CD14-positive monocyte (primary cell): ENCODE measurements at regions not wholly inside any gene's neighbourhood (a gene's known extent, or its start where the extent isn't known, plus 50 kb on each side); places are given as distances from the start of the nearest gene placed in this dataset.
"Not testable (repeated sequence)": the region's sequence is repeated elsewhere in the genome, so short reads cannot be mapped to it uniquely, and the experiment has no call there.

Experiments
- DNase-seq, 3 donors: peaks; one replicate each; pipeline ENCODE4 v3.0.0-alpha.2; 2011 to 2022
- H2AFZ ChIP-seq: 2 replicates; pipeline ENCODE4 v1.6.0; 2012; ENCODE audit warnings: mild to moderate bottlenecking, low read depth, low read length, inconsistent platforms; ENCODE audit not compliant: insufficient read depth, poor library complexity, severe bottlenecking
- H3K27ac ChIP-seq, 2 donors: 1 replicate in 1 of 2; 2 replicates in 1 of 2; pipeline ENCODE4 v1.5.1; 2012 to 2013; ENCODE audit warnings: low read length in 2 of 2, control low read depth in 1 of 2, inconsistent platforms in 1 of 2, low read depth in 1 of 2, mild to moderate bottlenecking in 1 of 2
- H3K27me3 ChIP-seq, 2 donors: one replicate each; pipeline versions ENCODE4 v1.6.0 to v1.6.1; 2011 to 2013; ENCODE audit warnings: low read length in 2 of 2; ENCODE audit not compliant: control insufficient read depth in 2 of 2, insufficient read depth in 2 of 2
- H3K36me3 ChIP-seq, 2 donors: replicated peaks in 1 of 2; 1 replicate in 1 of 2; 2 replicates in 1 of 2; pipeline versions ENCODE4 v1.5.1 to v1.6.1; 2012 to 2013; ENCODE audit warnings: low read length in 2 of 2, control low read depth in 1 of 2, inconsistent platforms in 1 of 2, mild to moderate bottlenecking in 1 of 2; ENCODE audit not compliant: insufficient read depth in 2 of 2, control insufficient read depth in 1 of 2
- H3K4me1 ChIP-seq, 2 donors: 1 replicate in 1 of 2; 2 replicates in 1 of 2; pipeline versions ENCODE4 v1.5.1 to v1.6.1; 2012 to 2013; ENCODE audit warnings: low read length in 2 of 2, control low read depth in 1 of 2, inconsistent platforms in 1 of 2, mild to moderate bottlenecking in 1 of 2, moderate library complexity in 1 of 2; ENCODE audit not compliant: insufficient read depth in 2 of 2, control insufficient read depth in 1 of 2
- H3K4me2 ChIP-seq: replicated peaks from 2 replicates; pipeline ENCODE3; 2012; ENCODE audit warnings: low read length, moderate library complexity, mild to moderate bottlenecking; ENCODE audit not compliant: poor library complexity, severe bottlenecking; ENCODE audit errors: extremely low read depth
- H3K4me3 ChIP-seq, 3 experiments: fragments of 200-600 bp in 1 of 3; sonication (generic) in 1 of 3; replicated peaks in 1 of 3; 1 replicate in 2 of 3; 2 replicates in 1 of 3; pipeline ENCODE4 v1.5.1; 2011 to 2013; ENCODE audit warnings: low read length in 3 of 3, mild to moderate bottlenecking in 3 of 3, control low read depth in 2 of 3, low read depth in 2 of 3, inconsistent platforms in 1 of 3, moderate library complexity in 1 of 3
- H3K79me2 ChIP-seq: 2 replicates; pipeline ENCODE4 v1.6.0; 2012; ENCODE audit warnings: mild to moderate bottlenecking, control low read depth, inconsistent platforms, low read length, moderate library complexity; ENCODE audit not compliant: insufficient read depth
- H3K9ac ChIP-seq: 2 replicates; pipeline ENCODE4 v1.6.0; 2017; ENCODE audit warnings: low read length, mild to moderate bottlenecking; ENCODE audit not compliant: insufficient read depth, poor library complexity, severe bottlenecking
- H3K9me3 ChIP-seq, 2 donors: replicated peaks in 1 of 2; 1 replicate in 1 of 2; 2 replicates in 1 of 2; pipeline versions ENCODE4 v1.5.1 to v1.6.1; 2012 to 2013; ENCODE audit warnings: low read length in 2 of 2, control low read depth in 1 of 2; ENCODE audit not compliant: control insufficient read depth in 1 of 2, insufficient read depth in 1 of 2
- H4K20me1 ChIP-seq: 2 replicates; pipeline ENCODE4 v1.6.0; 2012; ENCODE audit warnings: mild to moderate bottlenecking, low read length, control low read depth, moderate library complexity; ENCODE audit not compliant: insufficient read depth
- H3K27ac Mint-ChIP-seq, 7 donors: one replicate each; pipeline ENCODE4 v1.8.0; 2020; ENCODE audit warnings: mild to moderate bottlenecking in 7 of 7, mixed read lengths in 7 of 7, moderate library complexity in 6 of 7, inconsistent platforms in 2 of 7
- H3K27me3 Mint-ChIP-seq, 3 donors: one replicate each; pipeline ENCODE4 v1.8.0; 2021 to 2022; ENCODE audit warnings: low read depth in 3 of 3, mild to moderate bottlenecking in 3 of 3, mixed read lengths in 3 of 3, moderate library complexity in 3 of 3, inconsistent platforms in 1 of 3
- H3K36me3 Mint-ChIP-seq, 2 donors: one replicate each; pipeline ENCODE4 v1.8.0; 2020; ENCODE audit warnings: mixed read lengths in 2 of 2, inconsistent platforms in 1 of 2, mild to moderate bottlenecking in 1 of 2
- H3K4me1 Mint-ChIP-seq: one replicate; pipeline ENCODE4 v1.8.0; 2020; ENCODE audit warnings: mild to moderate bottlenecking, mixed read lengths
- H3K4me3 Mint-ChIP-seq, 2 donors: one replicate each; pipeline ENCODE4 v1.8.0; 2020; ENCODE audit warnings: mild to moderate bottlenecking in 2 of 2, mixed read lengths in 2 of 2, moderate library complexity in 1 of 2
- H3K9me3 Mint-ChIP-seq, 7 donors: one replicate each; pipeline ENCODE4 v1.8.0; 2020 to 2022; ENCODE audit warnings: mixed read lengths in 7 of 7, mild to moderate bottlenecking in 6 of 7, moderate library complexity in 6 of 7, inconsistent platforms in 2 of 7
- CTCF ChIP-seq: fragments of 200-600 bp; IDR thresholded peaks from one replicate; pipeline ENCODE4 v1.8.0; 2022; ENCODE audit warnings: antibody characterized with exemption, mild to moderate bottlenecking
- WGBS: methylation state at CpG from one replicate; pipeline ENCODE4 v1.1.5; 2013; ENCODE audit warnings: missing lambda C conversion rate; ENCODE audit not compliant: insufficient coverage; 5-methylcytosine and 5-hydroxymethylcytosine counted together
- intact Hi-C, 2 donors: fragments of 100-400 bp; cut with micrococcal nuclease; formaldehyde crosslinking; loops; one replicate each; pipeline versions ENCODE4 v1.15.0 to v1.15.1; 2023

- no peaks in the 10 kb centered on the region for H3K36me3 ChIP-seq
- no peaks in the 10 kb centered on the region for H3K27me3 ChIP-seq
- Mint-ChIP-seq H3K36me3 (no peaks in the 10 kb centered on the region), H3K4me3 (no peak overlapping the region), H3K27me3 (peaks cover 0 to 3% (median 0%) of the 10 kb centered on the region in 3 donors), H3K9me3 (peaks cover 0 to 9% (median 2%) of the 10 kb centered on the region in 7 donors), H3K4me1 (peaks cover 14% of the 10 kb centered on the region), H3K27ac (peak overlapping the region in 1 of 7 donors; percentile 42)
- H2AFZ ChIP-seq, result no peak overlapping the region
- intact Hi-C loops, result no loop called here
- H3K9ac ChIP-seq, result no peak overlapping the region
- H3K9me3 ChIP-seq, result peaks cover 0 to 7% of the 10 kb centered on the region in 2 donors
- no peak for DNase-seq
- H3K4me2 ChIP-seq, result no peak overlapping the region
- WGBS, result no CpG with 5 or more reads among the region's 2 CpGs
- H4K20me1 ChIP-seq, result no peaks in the 10 kb centered on the region
- H3K4me3 ChIP-seq, result no peak overlapping the region
- H3K4me1 ChIP-seq, result no peaks in the 10 kb centered on the region
- H3K27ac ChIP-seq, result no peak overlapping the region
- no peaks in the 10 kb centered on the region for H3K79me2 ChIP-seq
- no peak for TF ChIP-seq CTCF
These were observed 256.6 kb downstream of the SPRY1 start for GRCh38 chr4:123653236-123653635.

GRCh38 chr4:123656746-123657294 lies 260.2 kb downstream of the SPRY1 start:
- H3K4me2 ChIP-seq, H3K27ac ChIP-seq, DNase-seq, H3K4me1 ChIP-seq, H3K79me2 ChIP-seq, H3K9me3 ChIP-seq, H3K4me3 Mint-ChIP-seq, H3K4me1 Mint-ChIP-seq, H2AFZ ChIP-seq, H3K9ac ChIP-seq, intact Hi-C loops, H3K27me3 ChIP-seq, H3K36me3 ChIP-seq, H3K4me3 ChIP-seq, H3K9me3 Mint-ChIP-seq, H3K27ac Mint-ChIP-seq, H4K20me1 ChIP-seq, H3K27me3 Mint-ChIP-seq, H3K36me3 Mint-ChIP-seq: not testable (repeated sequence)

GRCh38 chr4:123657606-123658005 lies 261.0 kb downstream of the SPRY1 start:
- intact Hi-C loops, H3K9ac ChIP-seq, H3K4me3 Mint-ChIP-seq, H3K4me1 Mint-ChIP-seq, H3K9me3 ChIP-seq, H3K4me3 ChIP-seq, H3K27me3 Mint-ChIP-seq, H3K4me2 ChIP-seq, H3K4me1 ChIP-seq, H2AFZ ChIP-seq, H3K79me2 ChIP-seq, H3K27me3 ChIP-seq, H3K36me3 Mint-ChIP-seq, H3K36me3 ChIP-seq, H4K20me1 ChIP-seq, H3K9me3 Mint-ChIP-seq, H3K27ac ChIP-seq, H3K27ac Mint-ChIP-seq, DNase-seq: not testable (repeated sequence)
- WGBS, result no CpG with 5 or more reads among the region's 2 CpGs
